ENCODE measurements at regions not wholly inside any gene's neighbourhood (a gene's known extent, or its start where the extent isn't known, plus 50 kb on each side); places are given as distances from the start of the nearest gene placed in this dataset.

DNA sequence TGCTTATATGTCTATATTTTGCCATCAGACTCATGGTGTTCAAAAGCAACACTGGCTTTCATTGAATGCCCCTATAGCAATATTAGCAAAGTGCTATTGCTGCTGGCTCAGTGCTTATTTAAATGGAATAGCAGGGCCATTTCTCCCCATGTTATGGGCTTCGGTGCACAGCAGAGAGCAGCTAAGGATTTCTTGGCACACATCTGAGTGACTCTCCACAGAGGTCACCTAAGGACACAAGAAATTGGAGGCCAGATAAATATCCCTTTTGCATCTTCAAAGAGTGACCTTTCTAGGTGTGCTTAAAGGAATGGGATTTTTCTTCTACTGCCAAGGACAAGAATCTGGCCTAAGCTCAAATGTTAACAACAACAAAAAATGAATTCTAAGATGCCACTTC, 751.8 kb downstream of the CDH11 start:
- H3K79me2 ChIP-seq (replicated peaks; ENCODE audit: insufficient read depth, low read length) = no peaks in the 10 kb centered on the region
- no peaks in the 10 kb centered on the region for H4K20me1 ChIP-seq (ENCODE audit: insufficient read depth)
- H3K27ac ChIP-seq (ENCODE audit: low read length) = no peak overlapping the region
- no peaks in the 10 kb centered on the region for H3K27me3 ChIP-seq (ENCODE audit: insufficient read depth, low read depth, low read length)
- H3F3A ChIP-seq (ENCODE audit: insufficient read depth, low read length, poor library complexity, severe bottlenecking) = no peaks in the 10 kb centered on the region
- TF ChIP-seq TAF1 (IDR thresholded peaks at IDR 0.05; ENCODE audit: low read depth) (no peak), EZH2 (IDR thresholded peaks at IDR 0.05; ENCODE audit: borderline replicate concordance, insufficient read depth, low read length, poor library complexity, severe bottlenecking) (no peak), MXI1 (conservative IDR thresholded peaks at IDR 0.05; ENCODE audit: poor library complexity, severe bottlenecking) (no peak), POLR2AphosphoS5 (IDR thresholded peaks at IDR 0.05) (no peak), SMC3 (conservative IDR thresholded peaks at IDR 0.05; ENCODE audit: poor library complexity) (no peak), RAD21 (conservative IDR thresholded peaks at IDR 0.05) (no peak), EP300 (conservative IDR thresholded peaks at IDR 0.05; ENCODE audit: poor library complexity, severe bottlenecking) (no peak)
- TF ChIP-seq, protein P1, sequence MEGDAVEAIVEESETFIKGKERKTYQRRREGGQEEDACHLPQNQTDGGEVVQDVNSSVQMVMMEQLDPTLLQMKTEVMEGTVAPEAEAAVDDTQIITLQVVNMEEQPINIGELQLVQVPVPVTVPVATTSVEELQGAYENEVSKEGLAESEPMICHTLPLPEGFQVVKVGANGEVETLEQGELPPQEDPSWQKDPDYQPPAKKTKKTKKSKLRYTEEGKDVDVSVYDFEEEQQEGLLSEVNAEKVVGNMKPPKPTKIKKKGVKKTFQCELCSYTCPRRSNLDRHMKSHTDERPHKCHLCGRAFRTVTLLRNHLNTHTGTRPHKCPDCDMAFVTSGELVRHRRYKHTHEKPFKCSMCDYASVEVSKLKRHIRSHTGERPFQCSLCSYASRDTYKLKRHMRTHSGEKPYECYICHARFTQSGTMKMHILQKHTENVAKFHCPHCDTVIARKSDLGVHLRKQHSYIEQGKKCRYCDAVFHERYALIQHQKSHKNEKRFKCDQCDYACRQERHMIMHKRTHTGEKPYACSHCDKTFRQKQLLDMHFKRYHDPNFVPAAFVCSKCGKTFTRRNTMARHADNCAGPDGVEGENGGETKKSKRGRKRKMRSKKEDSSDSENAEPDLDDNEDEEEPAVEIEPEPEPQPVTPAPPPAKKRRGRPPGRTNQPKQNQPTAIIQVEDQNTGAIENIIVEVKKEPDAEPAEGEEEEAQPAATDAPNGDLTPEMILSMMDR (IDR thresholded peaks at IDR 0.05; ENCODE audit: poor library complexity, severe bottlenecking) = no peak
- TF ChIP-seq, protein P2, sequence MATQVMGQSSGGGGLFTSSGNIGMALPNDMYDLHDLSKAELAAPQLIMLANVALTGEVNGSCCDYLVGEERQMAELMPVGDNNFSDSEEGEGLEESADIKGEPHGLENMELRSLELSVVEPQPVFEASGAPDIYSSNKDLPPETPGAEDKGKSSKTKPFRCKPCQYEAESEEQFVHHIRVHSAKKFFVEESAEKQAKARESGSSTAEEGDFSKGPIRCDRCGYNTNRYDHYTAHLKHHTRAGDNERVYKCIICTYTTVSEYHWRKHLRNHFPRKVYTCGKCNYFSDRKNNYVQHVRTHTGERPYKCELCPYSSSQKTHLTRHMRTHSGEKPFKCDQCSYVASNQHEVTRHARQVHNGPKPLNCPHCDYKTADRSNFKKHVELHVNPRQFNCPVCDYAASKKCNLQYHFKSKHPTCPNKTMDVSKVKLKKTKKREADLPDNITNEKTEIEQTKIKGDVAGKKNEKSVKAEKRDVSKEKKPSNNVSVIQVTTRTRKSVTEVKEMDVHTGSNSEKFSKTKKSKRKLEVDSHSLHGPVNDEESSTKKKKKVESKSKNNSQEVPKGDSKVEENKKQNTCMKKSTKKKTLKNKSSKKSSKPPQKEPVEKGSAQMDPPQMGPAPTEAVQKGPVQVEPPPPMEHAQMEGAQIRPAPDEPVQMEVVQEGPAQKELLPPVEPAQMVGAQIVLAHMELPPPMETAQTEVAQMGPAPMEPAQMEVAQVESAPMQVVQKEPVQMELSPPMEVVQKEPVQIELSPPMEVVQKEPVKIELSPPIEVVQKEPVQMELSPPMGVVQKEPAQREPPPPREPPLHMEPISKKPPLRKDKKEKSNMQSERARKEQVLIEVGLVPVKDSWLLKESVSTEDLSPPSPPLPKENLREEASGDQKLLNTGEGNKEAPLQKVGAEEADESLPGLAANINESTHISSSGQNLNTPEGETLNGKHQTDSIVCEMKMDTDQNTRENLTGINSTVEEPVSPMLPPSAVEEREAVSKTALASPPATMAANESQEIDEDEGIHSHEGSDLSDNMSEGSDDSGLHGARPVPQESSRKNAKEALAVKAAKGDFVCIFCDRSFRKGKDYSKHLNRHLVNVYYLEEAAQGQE (IDR thresholded peaks at IDR 0.05; ENCODE audit: borderline replicate concordance) = no peak
- H2AFZ ChIP-seq (ENCODE audit: low read depth, low read length) = no peak overlapping the region
- H3K9me2 ChIP-seq (ENCODE audit: insufficient read depth, low read length) = no peaks in the 10 kb centered on the region
- no peak overlapping the region for H3K9ac ChIP-seq (ENCODE audit: low read length)
- no peaks in the 10 kb centered on the region for H3K36me3 ChIP-seq (ENCODE audit: insufficient read depth, low read length)
- H3K4me2 ChIP-seq (ENCODE audit: low read length) = no peak overlapping the region
- no peak overlapping the region for H3K4me3 ChIP-seq (ENCODE audit: low read length)
- H3K9me3 ChIP-seq (ENCODE audit: low read length) = no peaks in the 10 kb centered on the region

DNA sequence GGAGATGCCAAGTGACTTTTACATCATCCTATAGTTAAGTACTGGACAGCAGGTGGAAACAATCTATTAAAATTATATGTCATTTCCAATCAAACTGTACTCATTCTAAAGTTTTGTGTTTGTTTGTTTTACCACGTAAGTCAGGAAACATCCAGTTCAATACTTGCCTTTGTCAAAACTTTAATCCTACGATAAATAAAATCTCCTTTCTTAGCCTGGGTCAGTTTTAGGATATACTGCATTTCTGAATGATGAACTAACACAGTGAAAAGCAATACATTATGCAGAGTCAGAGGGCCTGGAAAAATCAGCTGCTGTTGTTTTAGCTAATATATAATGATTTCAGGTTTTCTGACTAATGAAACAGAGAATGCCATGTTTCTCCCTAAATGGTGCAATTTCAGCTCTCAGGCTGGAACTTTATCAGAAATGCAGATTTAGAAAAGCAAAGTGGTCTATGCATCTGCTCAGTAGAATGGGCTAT, 756.4 kb downstream of the CDH11 start:
- Histone ChIP-seq H3K9me3 (ENCODE audit: low read length) (no peaks in the 10 kb centered on the region), H3K36me3 (ENCODE audit: insufficient read depth, low read length) (no peaks in the 10 kb centered on the region), H3F3A (ENCODE audit: insufficient read depth, low read length, poor library complexity, severe bottlenecking) (no peaks in the 10 kb centered on the region), H3K9ac (ENCODE audit: low read length) (no peak overlapping the region), H3K27me3 (ENCODE audit: insufficient read depth, low read depth, low read length) (no peaks in the 10 kb centered on the region), H3K27ac (ENCODE audit: low read length) (no peak overlapping the region), H3K4me2 (ENCODE audit: low read length) (no peak overlapping the region), H3K9me2 (ENCODE audit: insufficient read depth, low read length) (no peaks in the 10 kb centered on the region), H4K20me1 (ENCODE audit: insufficient read depth) (no peaks in the 10 kb centered on the region), H3K4me3 (ENCODE audit: low read length) (no peak overlapping the region), H3K79me2 (replicated peaks; ENCODE audit: insufficient read depth, low read length) (no peaks in the 10 kb centered on the region), H2AFZ (ENCODE audit: low read depth, low read length) (no peak overlapping the region)
- TF ChIP-seq TAF1 (IDR thresholded peaks at IDR 0.05; ENCODE audit: low read depth) (no peak), RAD21 (conservative IDR thresholded peaks at IDR 0.05) (no peak), EZH2 (IDR thresholded peaks at IDR 0.05; ENCODE audit: borderline replicate concordance, insufficient read depth, low read length, poor library complexity, severe bottlenecking) (no peak), POLR2AphosphoS5 (IDR thresholded peaks at IDR 0.05) (no peak), SMC3 (conservative IDR thresholded peaks at IDR 0.05; ENCODE audit: poor library complexity) (no peak), EP300 (conservative IDR thresholded peaks at IDR 0.05; ENCODE audit: poor library complexity, severe bottlenecking) (no peak), MXI1 (conservative IDR thresholded peaks at IDR 0.05; ENCODE audit: poor library complexity, severe bottlenecking) (no peak)
- TF ChIP-seq, protein P2 (IDR thresholded peaks at IDR 0.05; ENCODE audit: borderline replicate concordance) = no peak
- TF ChIP-seq, protein P1 (IDR thresholded peaks at IDR 0.05; ENCODE audit: poor library complexity, severe bottlenecking) = no peak
